ENCODE measurements at regions not wholly inside any gene's neighbourhood (a gene's known extent, or its start where the extent isn't known, plus 50 kb on each side); places are given as distances from the start of the nearest gene placed in this dataset.

GRCh38 chr9:4402501-4402900 lies 87.8 kb upstream of the SLC1A1 start:
- H3K27ac ChIP-seq: no peak overlapping the region
- no peaks in the 10 kb centered on the region for H3K4me1 ChIP-seq
- peaks cover 0 to 15% (median 8%) of the 10 kb centered on the region in 3 donors for H3K9me3 ChIP-seq
- TF ChIP-seq CTCF (IDR thresholded peaks at IDR 0.05) (no peak), POLR2A (IDR thresholded peaks at IDR 0.05) (no peak)
- no peak overlapping the region for H3K4me3 ChIP-seq
- no peaks in the 10 kb centered on the region for H3K27me3 ChIP-seq
- no peak for DNase-seq
- no peaks in the 10 kb centered on the region for H3K36me3 ChIP-seq
- intact Hi-C loops (cut with DNase I): no loop called here

- intact Hi-C loops (cut with DNase I): no loop called here
- Histone ChIP-seq H3K9me3 (peaks cover 0 to 15% (median 8%) of the 10 kb centered on the region in 3 donors), H3K36me3 (no peaks in the 10 kb centered on the region), H3K4me1 (no peaks in the 10 kb centered on the region), H3K27ac (no peak overlapping the region), H3K4me3 (no peak overlapping the region), H3K27me3 (no peaks in the 10 kb centered on the region)
- 67 to 97% methylated on average over 1 to 3 of the region's 3 CpGs for WGBS, 2 donors
- TF ChIP-seq CTCF (IDR thresholded peaks at IDR 0.05): no peak
- no peak for TF ChIP-seq POLR2A (IDR thresholded peaks at IDR 0.05)
- DNase-seq: no peak
Measured at GRCh38 chr9:4400731-4401130, 89.5 kb upstream of the SLC1A1 start.

- H3K9me3 ChIP-seq: peaks cover 0 to 14% (median 8%) of the 10 kb centered on the region in 3 donors
Measured at GRCh38 chr9:4397917-4398316, 92.4 kb upstream of the SLC1A1 start.

GRCh38 chr9:4393806-4394523 lies 94.1 kb upstream of the GLIS3 start:
- Histone ChIP-seq H3K36me3 (no peaks in the 10 kb centered on the region), H3K27ac (no peak overlapping the region), H3K4me1 (no peaks in the 10 kb centered on the region), H3K4me3 (no peak overlapping the region), H3K27me3 (no peaks in the 10 kb centered on the region), H3K9me3 (no peaks in the 10 kb centered on the region)
- no peak for DNase-seq
- intact Hi-C loops (cut with DNase I): no loop called here
- TF ChIP-seq POLR2A (IDR thresholded peaks at IDR 0.05) (no peak), CTCF (IDR thresholded peaks at IDR 0.05) (no peak)
- WGBS, 2 donors: 83 to 89% methylated on average over 4 of the region's 4 CpGs

More at GRCh38 chr9:4397917-4398316, 92.4 kb upstream of the SLC1A1 start:
- Histone ChIP-seq H3K36me3 (no peaks in the 10 kb centered on the region), H3K4me1 (no peaks in the 10 kb centered on the region), H3K27ac (no peak overlapping the region), H3K4me3 (no peak overlapping the region), H3K27me3 (no peaks in the 10 kb centered on the region)
- WGBS, 2 donors: 45 to 57% methylated on average over 2 of the region's 2 CpGs
- intact Hi-C loops (cut with DNase I): no loop called here
- DNase-seq: no peak
- TF ChIP-seq CTCF (IDR thresholded peaks at IDR 0.05): no peak
- no peak for TF ChIP-seq POLR2A (IDR thresholded peaks at IDR 0.05)

- WGBS, 2 donors: 72 to 79% methylated on average over 4 of the region's 4 CpGs
- intact Hi-C loops (cut with DNase I): loop anchor here (10.0 kb wide), 1 partner anchor 245 kb away; no protein-coding TSS in a partner anchor
- H3K27ac ChIP-seq: no peak overlapping the region
- no peaks in the 10 kb centered on the region for H3K4me1 ChIP-seq
- no peaks in the 10 kb centered on the region for H3K27me3 ChIP-seq
- no peak for DNase-seq
- TF ChIP-seq CTCF (IDR thresholded peaks at IDR 0.05) (no peak), POLR2A (IDR thresholded peaks at IDR 0.05) (no peak)
- H3K4me3 ChIP-seq: no peak overlapping the region
- H3K36me3 ChIP-seq: no peaks in the 10 kb centered on the region
- H3K9me3 ChIP-seq: no peaks in the 10 kb centered on the region
Measured at GRCh38 chr9:4389755-4390154, 89.9 kb upstream of the GLIS3 start.

Measured in esophagus squamous epithelium (tissue), 5 donors.